ENCODE measurements at regions not wholly inside any gene's neighbourhood (a gene's known extent, or its start where the extent isn't known, plus 50 kb on each side); places are given as distances from the start of the nearest gene placed in this dataset.

GRCh38 chr4:3828546-3828945 is 62.4 kb downstream of the ADRA2C start:
- Mint-ChIP-seq H3K27me3 (peaks cover 8% of the 10 kb centered on the region), H3K9me3 (no peaks in the 10 kb centered on the region), H3K4me3 (no peak overlapping the region), H3K36me3 (no peaks in the 10 kb centered on the region), H3K4me1 (no peaks in the 10 kb centered on the region), H3K27ac (no peak overlapping the region)
- DNase-seq (ENCODE audit: low spot score in 2 of 2) (no peak), ATAC-seq (ENCODE audit: low read depth) (no peak)

- no peak for DNase-seq (ENCODE audit: low spot score in 2 of 2)
- H3K27me3 Mint-ChIP-seq: peaks cover 11% of the 10 kb centered on the region
- ATAC-seq (ENCODE audit: low read depth): no peak
- H3K9me3 Mint-ChIP-seq: no peaks in the 10 kb centered on the region
- H3K27ac Mint-ChIP-seq: no peak overlapping the region
- H3K4me3 Mint-ChIP-seq: no peak overlapping the region
- H3K36me3 Mint-ChIP-seq: no peaks in the 10 kb centered on the region
- H3K4me1 Mint-ChIP-seq: no peaks in the 10 kb centered on the region
Observed at GRCh38 chr4:3829211-3829955, 63.2 kb downstream of the ADRA2C start.

- H3K9me3 Mint-ChIP-seq: no peaks in the 10 kb centered on the region
- no peak overlapping the region for H3K27ac Mint-ChIP-seq
- DNase-seq (ENCODE audit: low spot score in 2 of 2): no peak
- H3K4me1 Mint-ChIP-seq: peaks cover 5% of the 10 kb centered on the region
- H3K27me3 Mint-ChIP-seq: peaks cover 16% of the 10 kb centered on the region
- ATAC-seq (ENCODE audit: low read depth): no peak
- H3K36me3 Mint-ChIP-seq: no peaks in the 10 kb centered on the region
- no peak overlapping the region for H3K4me3 Mint-ChIP-seq
Observed at GRCh38 chr4:3829956-3830773, 64.0 kb downstream of the ADRA2C start.

GRCh38 chr4:3830774-3831528 is 64.8 kb downstream of the ADRA2C start:
- ATAC-seq (ENCODE audit: low read depth): no peak
- Mint-ChIP-seq H3K27me3 (peaks cover 21% of the 10 kb centered on the region), H3K4me1 (peaks cover 5% of the 10 kb centered on the region), H3K27ac (no peak overlapping the region), H3K4me3 (no peak overlapping the region), H3K36me3 (no peaks in the 10 kb centered on the region), H3K9me3 (no peaks in the 10 kb centered on the region)
- DNase-seq (ENCODE audit: low spot score in 2 of 2): no peak

- Mint-ChIP-seq H3K4me3 (no peak overlapping the region), H3K27ac (no peak overlapping the region), H3K27me3 (peaks cover 23% of the 10 kb centered on the region), H3K4me1 (peaks cover 5% of the 10 kb centered on the region), H3K36me3 (no peaks in the 10 kb centered on the region), H3K9me3 (no peaks in the 10 kb centered on the region)
- ATAC-seq (ENCODE audit: low read depth): no peak
- no peak for DNase-seq (ENCODE audit: low spot score in 2 of 2)
Observed at GRCh38 chr4:3831529-3832150, 65.5 kb downstream of the ADRA2C start.

GRCh38 chr4:3832536-3833220 is 66.5 kb downstream of the ADRA2C start:
- no peak overlapping the region for H3K27ac Mint-ChIP-seq
- no peak overlapping the region for H3K4me3 Mint-ChIP-seq
- peaks cover 6% of the 10 kb centered on the region for H3K9me3 Mint-ChIP-seq
- H3K27me3 Mint-ChIP-seq: peaks cover 31% of the 10 kb centered on the region
- H3K36me3 Mint-ChIP-seq: no peaks in the 10 kb centered on the region
- H3K4me1 Mint-ChIP-seq: peaks cover 10% of the 10 kb centered on the region
- DNase-seq (ENCODE audit: low spot score in 2 of 2) (no peak), ATAC-seq (ENCODE audit: low read depth) (no peak)

GRCh38 chr4:3833326-3833989 is 67.3 kb downstream of the ADRA2C start:
- DNase-seq (ENCODE audit: low spot score in 2 of 2) (no peak), ATAC-seq (ENCODE audit: low read depth) (no peak)
- H3K27me3 Mint-ChIP-seq: peaks cover 31% of the 10 kb centered on the region
- H3K9me3 Mint-ChIP-seq: peaks cover 6% of the 10 kb centered on the region
- H3K27ac Mint-ChIP-seq: no peak overlapping the region
- H3K36me3 Mint-ChIP-seq: no peaks in the 10 kb centered on the region
- H3K4me1 Mint-ChIP-seq: peaks cover 10% of the 10 kb centered on the region
- H3K4me3 Mint-ChIP-seq: no peak overlapping the region

- Mint-ChIP-seq H3K36me3 (no peaks in the 10 kb centered on the region), H3K27ac (no peak overlapping the region), H3K4me1 (peaks cover 10% of the 10 kb centered on the region), H3K27me3 (peaks cover 33% of the 10 kb centered on the region), H3K4me3 (no peak overlapping the region), H3K9me3 (peaks cover 6% of the 10 kb centered on the region)
- ATAC-seq (ENCODE audit: low read depth) (no peak), DNase-seq (ENCODE audit: low spot score in 2 of 2) (no peak)
Observed at GRCh38 chr4:3834186-3834662, 68.0 kb downstream of the ADRA2C start.

- no peak for ATAC-seq (ENCODE audit: low read depth)
- H3K36me3 Mint-ChIP-seq: no peaks in the 10 kb centered on the region
- peaks cover 6% of the 10 kb centered on the region for H3K9me3 Mint-ChIP-seq
- H3K27ac Mint-ChIP-seq: no peak overlapping the region
- no peak for DNase-seq (ENCODE audit: low spot score in 2 of 2)
- H3K4me3 Mint-ChIP-seq: no peak overlapping the region
- H3K4me1 Mint-ChIP-seq: peaks cover 10% of the 10 kb centered on the region
- H3K27me3 Mint-ChIP-seq: peaks cover 33% of the 10 kb centered on the region
Observed at GRCh38 chr4:3834663-3835521, 68.7 kb downstream of the ADRA2C start.

- peaks cover 10% of the 10 kb centered on the region for H3K4me1 Mint-ChIP-seq
- H3K27ac Mint-ChIP-seq: no peak overlapping the region
Observed at GRCh38 chr4:3835527-3836405, 69.6 kb downstream of the ADRA2C start.

GRCh38 chr4:3836406-3836755 is 70.2 kb downstream of the ADRA2C start:
- ATAC-seq (ENCODE audit: low read depth): no peak
- H3K27me3 Mint-ChIP-seq: peaks cover 35% of the 10 kb centered on the region

More at GRCh38 chr4:3835527-3836405, 69.6 kb downstream of the ADRA2C start:
- Mint-ChIP-seq H3K27me3 (peaks cover 33% of the 10 kb centered on the region), H3K36me3 (no peaks in the 10 kb centered on the region), H3K9me3 (peaks cover 6% of the 10 kb centered on the region), H3K4me3 (no peak overlapping the region)
- ATAC-seq (ENCODE audit: low read depth): no peak
- no peak for DNase-seq (ENCODE audit: low spot score in 2 of 2)

More at GRCh38 chr4:3836406-3836755, 70.2 kb downstream of the ADRA2C start:
- no peak for DNase-seq (ENCODE audit: low spot score in 2 of 2)
- Mint-ChIP-seq H3K4me1 (peaks cover 10% of the 10 kb centered on the region), H3K4me3 (no peak overlapping the region), H3K9me3 (peaks cover 6% of the 10 kb centered on the region), H3K36me3 (no peaks in the 10 kb centered on the region), H3K27ac (no peak overlapping the region)

Measured in memory B cell (primary cell).